ENCODE measurements at regions not wholly inside any gene's neighbourhood (a gene's known extent, or its start where the extent isn't known, plus 50 kb on each side); places are given as distances from the start of the nearest gene placed in this dataset.

DNA sequence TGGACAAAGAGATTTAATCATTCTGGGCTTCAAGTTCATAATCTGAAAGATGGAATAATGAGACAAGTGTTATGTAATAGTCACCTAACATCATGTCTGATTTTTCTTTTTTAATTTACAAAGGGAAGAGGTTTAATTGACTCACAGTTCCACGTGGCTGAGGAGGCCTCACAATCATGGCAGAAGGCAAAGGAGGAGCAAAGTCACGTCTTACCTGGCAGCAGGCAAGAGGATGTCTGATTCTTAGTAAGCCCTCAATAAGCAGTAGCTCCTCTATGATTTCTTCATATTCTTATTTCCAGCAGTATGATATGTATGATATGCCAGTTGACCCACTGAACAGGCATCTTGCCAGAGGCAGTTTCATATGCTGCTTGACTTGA lies 152.7 kb downstream of the S1PR1 start:
- TF ChIP-seq SUZ12 (IDR thresholded peaks at IDR 0.05) = no peak
- no peak for TF ChIP-seq ZNF384 (IDR thresholded peaks at IDR 0.05)
- no peak for TF ChIP-seq FOXM1 (IDR thresholded peaks at IDR 0.05; ENCODE audit: borderline replicate concordance)
- no peak for TF ChIP-seq FOXA1 (IDR thresholded peaks at IDR 0.05)
- no peak for TF ChIP-seq NFRKB (IDR thresholded peaks at IDR 0.05)
- TF ChIP-seq BHLHE40 (IDR thresholded peaks at IDR 0.05; ENCODE audit: borderline replicate concordance) = no peak
- TF ChIP-seq FOXK2 (IDR thresholded peaks at IDR 0.05) = no peak
- no peak for TF ChIP-seq ELF4 (IDR thresholded peaks at IDR 0.05)
- TF ChIP-seq L3MBTL2 (conservative IDR thresholded peaks at IDR 0.05) = no peak
- no peak for TF ChIP-seq ARNT (IDR thresholded peaks at IDR 0.05)
- TF ChIP-seq SP1 (IDR thresholded peaks at IDR 0.05) = no peak
